ENCODE measurements at regions not wholly inside any gene's neighbourhood (a gene's known extent, or its start where the extent isn't known, plus 50 kb on each side); places are given as distances from the start of the nearest gene placed in this dataset.
A peak's percentile ranks its signal among the peaks of the same experiment; 100 is the strongest.

GRCh38 chr12:116381744-116382685 is 104.5 kb upstream of the MED13L start:
- peak; percentile 99 for DNase-seq (ENCODE audit: low read depth)

- peak; percentile 100 for DNase-seq (ENCODE audit: low read depth)
Measured at GRCh38 chr12:116382686-116383530, 105.4 kb upstream of the MED13L start.

GRCh38 chr12:116384175-116384574 is 106.7 kb upstream of the MED13L start:
- DNase-seq (ENCODE audit: low read depth): no peak

- peak; percentile 62 for DNase-seq (ENCODE audit: low read depth)
Measured at GRCh38 chr12:116384691-116385485, 107.4 kb upstream of the MED13L start.

- DNase-seq (ENCODE audit: low read depth): no peak
Measured at GRCh38 chr12:116385486-116386217, 108.2 kb upstream of the MED13L start.

- no peak for DNase-seq (ENCODE audit: low read depth)
Measured at GRCh38 chr12:116389326-116389725, 111.8 kb upstream of the MED13L start.

- DNase-seq (ENCODE audit: low read depth): peak; percentile 98
Measured at GRCh38 chr12:116389990-116390389, 112.5 kb upstream of the MED13L start.

- peak; percentile 45 for DNase-seq (ENCODE audit: low read depth)
Measured at GRCh38 chr12:116390401-116391335, 113.2 kb upstream of the MED13L start.

- no peak for DNase-seq (ENCODE audit: low read depth)
Measured at GRCh38 chr12:116391501-116391900, 114.0 kb upstream of the MED13L start.

- DNase-seq (ENCODE audit: low read depth): peak; percentile 41
Measured at GRCh38 chr12:116392061-116392460, 114.6 kb upstream of the MED13L start.

GRCh38 chr12:116393255-116393654 is 115.8 kb upstream of the MED13L start:
- DNase-seq (ENCODE audit: low read depth): no peak

- no peak for DNase-seq (ENCODE audit: low read depth)
Measured at GRCh38 chr12:116393859-116394650, 116.6 kb upstream of the MED13L start.

GRCh38 chr12:116395396-116395795 is 117.9 kb upstream of the MED13L start:
- DNase-seq (ENCODE audit: low read depth): peak; percentile 57

GRCh38 chr12:116397148-116397547 is 119.7 kb upstream of the MED13L start:
- peak; percentile 76 for DNase-seq (ENCODE audit: low read depth)

GRCh38 chr12:116398193-116398592 is 120.7 kb upstream of the MED13L start:
- DNase-seq (ENCODE audit: low read depth): no peak

GRCh38 chr12:116399055-116399454 is 121.6 kb upstream of the MED13L start:
- DNase-seq (ENCODE audit: low read depth): no peak

GRCh38 chr12:116400636-116401372 is 123.3 kb upstream of the MED13L start:
- no peak for DNase-seq (ENCODE audit: low read depth)

GRCh38 chr12:116401565-116401964 is 124.1 kb upstream of the MED13L start:
- DNase-seq (ENCODE audit: low read depth): no peak

Data from EH (cell line).